ENCODE measurements at regions not wholly inside any gene's neighbourhood (a gene's known extent, or its start where the extent isn't known, plus 50 kb on each side); places are given as distances from the start of the nearest gene placed in this dataset.
"Not testable (repeated sequence)": the region's sequence is repeated elsewhere in the genome, so short reads cannot be mapped to it uniquely, and the experiment has no call there.

DNA sequence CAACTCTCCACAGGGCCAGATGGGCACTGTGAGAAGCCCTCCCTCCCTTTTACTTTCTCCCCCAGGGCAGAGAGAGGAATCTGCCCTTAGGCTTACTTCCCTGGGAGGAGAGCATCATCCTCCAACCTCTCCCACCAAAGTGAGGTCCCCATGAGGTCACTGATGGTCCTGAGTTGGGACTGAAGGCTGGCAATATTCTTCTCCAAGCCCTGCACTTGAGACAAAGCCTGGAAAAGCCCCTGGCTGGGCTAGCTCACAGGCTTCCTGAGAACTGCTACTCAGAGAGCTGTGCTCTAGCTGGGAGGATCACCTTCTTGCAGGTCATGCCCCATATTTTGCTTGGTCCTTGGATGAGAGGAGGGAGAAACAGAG lies 110.0 kb upstream of the MEF2A start:
- no peak for DNase-seq (ENCODE audit: low spot score)

DNA sequence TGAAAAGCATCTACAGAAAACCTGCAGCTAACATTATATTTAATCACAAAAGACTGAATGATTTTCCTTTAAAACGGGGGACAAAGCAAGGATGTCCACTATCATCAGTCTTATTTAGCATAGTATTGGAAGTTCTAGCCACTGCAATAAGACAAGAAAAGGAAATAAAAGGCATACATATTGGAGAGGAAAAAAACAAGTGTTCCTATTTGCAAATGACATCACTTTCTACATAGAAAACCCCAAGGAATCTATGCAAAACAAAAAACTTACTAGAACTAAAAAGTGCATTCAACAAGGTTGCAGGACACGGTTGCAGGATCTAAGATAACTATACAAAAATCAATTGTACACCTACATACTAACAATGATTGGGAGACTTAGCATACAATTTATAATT lies 101.6 kb upstream of the MEF2A start:
- no peak for DNase-seq (ENCODE audit: low spot score)

DNA sequence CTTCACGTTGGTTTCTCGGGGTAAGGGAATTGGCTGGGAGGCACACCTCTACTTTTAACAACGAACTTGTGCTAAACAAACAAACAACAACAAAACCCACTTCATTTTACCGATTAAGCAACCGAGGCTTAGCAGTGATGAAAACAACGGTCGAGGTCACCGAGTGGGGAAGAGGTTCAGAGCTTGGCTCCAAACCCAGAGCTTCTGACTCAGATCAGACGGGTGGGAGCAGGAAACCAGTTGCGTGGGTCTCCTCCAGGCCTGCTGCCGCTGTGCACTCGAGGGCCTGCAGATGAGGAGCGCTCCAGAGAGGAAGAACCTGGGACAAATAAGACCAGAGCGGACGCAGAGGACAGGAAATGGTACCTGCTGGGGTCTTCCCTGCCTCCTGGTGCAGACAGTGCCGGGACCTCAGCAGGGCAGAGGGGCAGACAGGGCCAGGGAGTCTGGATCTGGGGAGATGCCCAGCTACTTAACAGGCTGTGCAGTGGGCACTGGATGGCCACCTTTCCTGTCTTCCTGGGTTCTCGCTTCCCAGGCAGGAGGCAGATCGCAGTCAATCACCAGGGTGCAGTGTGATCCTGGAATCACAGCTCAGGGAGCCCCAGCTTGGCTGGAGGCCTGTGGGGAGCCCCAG lies 99.0 kb upstream of the MEF2A start:
- no peak for DNase-seq (ENCODE audit: low spot score)

DNA sequence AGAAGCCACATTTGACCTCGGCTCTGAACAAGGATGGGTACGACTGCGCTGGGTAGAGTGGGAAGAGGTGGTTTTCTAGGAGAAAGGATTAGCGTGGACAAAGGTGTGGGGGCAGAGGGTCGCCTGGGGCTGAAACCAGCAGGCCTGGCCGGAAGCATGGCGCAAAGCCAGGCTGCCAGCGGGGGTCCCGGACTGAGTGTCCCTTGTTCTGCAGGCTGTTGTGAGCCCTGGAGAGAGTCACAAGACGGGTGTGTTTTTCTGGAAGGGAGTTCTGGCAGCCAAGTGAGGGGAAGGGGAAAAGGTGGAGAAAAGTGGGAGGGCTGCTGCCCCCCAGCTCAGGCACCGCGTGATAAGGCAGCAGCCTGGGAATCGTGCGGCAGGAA lies 98.5 kb upstream of the MEF2A start:
- no peak for DNase-seq (ENCODE audit: low spot score)

DNA sequence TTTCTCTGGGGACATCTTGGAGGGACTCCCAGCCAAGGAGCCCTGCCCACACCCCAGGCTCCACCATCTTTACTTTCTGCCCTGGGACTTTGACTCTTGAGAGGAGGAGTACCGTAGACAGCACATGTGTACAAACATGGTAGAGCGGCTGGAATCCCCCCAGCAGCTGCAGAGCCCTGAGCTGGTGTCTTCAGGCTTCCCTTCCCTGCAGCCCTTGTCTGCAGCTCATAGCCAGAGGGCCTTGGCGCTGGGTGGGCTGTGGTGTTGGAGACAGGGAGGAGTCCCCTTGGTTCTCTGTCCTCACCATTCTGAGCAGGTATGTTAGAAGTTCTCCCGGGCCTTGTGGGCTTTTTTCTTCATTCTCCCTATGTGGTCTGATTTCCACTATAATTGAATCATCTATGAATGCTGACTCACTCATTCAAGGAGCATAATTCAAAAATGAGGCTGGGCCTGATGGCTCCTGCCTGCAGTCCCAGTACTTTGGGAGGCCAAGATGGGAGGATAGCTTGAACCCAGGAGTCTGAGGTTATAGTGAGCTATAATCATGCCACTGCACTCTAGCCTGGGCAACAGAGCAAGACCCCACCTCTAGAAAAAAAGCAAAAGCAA lies 97.8 kb upstream of the MEF2A start:
- no peak for DNase-seq (ENCODE audit: low spot score)

DNA sequence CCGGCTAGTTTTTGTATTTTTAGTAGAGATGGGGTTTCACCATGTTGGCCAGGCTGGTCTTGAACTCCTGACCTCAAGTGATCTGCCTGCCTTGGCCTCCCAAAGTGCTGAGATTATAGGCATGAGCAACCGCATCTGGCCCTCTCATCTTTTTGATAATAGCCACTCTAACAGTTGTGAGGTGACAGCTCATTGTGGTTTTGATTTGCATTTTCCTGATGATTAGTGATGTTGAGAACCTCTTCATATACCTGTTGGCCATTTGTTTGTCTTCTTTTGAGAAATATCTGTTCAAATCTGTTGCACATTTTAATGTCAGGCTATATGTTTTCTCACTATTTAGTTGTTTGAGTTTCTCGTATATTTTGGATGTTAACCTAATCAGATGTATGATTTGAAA lies 95.6 kb upstream of the MEF2A start:
- DNase-seq (ENCODE audit: low spot score), result not testable (repeated sequence)

DNA sequence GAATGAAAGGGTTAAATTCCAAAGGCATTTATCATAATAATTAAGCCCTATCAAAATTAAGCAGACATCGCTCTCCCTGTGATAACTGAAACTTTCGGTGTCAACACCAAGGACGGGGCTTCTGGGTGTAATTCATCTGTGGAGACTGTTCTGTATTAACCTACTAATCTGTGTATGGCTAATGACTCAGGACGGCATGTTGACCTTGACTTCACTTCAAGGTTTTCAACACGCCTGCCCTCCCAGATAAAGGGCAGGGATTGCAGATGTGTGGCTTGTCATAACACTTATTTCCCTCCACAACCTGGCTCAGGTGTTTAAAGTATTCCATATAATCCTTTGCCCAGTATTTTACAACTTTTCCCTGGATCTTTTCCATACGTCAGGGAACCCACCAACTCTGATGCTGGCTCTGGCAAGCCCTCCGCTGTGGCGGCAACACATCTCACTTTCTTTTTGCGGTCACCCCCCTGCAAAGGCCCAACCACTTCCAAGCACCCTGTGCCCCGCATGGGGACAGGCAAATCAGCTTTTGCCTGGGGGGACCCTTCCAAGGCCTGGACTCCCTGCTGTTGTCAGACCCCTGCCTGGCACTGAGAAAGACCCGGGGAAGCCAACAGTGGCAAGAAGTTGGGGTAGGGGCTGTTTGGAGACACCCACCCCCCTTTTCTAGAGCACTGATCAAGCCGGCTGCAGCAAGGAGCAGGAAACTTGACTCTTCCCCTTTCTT lies 93.2 kb upstream of the MEF2A start:
- DNase-seq (ENCODE audit: low spot score), result no peak

DNA sequence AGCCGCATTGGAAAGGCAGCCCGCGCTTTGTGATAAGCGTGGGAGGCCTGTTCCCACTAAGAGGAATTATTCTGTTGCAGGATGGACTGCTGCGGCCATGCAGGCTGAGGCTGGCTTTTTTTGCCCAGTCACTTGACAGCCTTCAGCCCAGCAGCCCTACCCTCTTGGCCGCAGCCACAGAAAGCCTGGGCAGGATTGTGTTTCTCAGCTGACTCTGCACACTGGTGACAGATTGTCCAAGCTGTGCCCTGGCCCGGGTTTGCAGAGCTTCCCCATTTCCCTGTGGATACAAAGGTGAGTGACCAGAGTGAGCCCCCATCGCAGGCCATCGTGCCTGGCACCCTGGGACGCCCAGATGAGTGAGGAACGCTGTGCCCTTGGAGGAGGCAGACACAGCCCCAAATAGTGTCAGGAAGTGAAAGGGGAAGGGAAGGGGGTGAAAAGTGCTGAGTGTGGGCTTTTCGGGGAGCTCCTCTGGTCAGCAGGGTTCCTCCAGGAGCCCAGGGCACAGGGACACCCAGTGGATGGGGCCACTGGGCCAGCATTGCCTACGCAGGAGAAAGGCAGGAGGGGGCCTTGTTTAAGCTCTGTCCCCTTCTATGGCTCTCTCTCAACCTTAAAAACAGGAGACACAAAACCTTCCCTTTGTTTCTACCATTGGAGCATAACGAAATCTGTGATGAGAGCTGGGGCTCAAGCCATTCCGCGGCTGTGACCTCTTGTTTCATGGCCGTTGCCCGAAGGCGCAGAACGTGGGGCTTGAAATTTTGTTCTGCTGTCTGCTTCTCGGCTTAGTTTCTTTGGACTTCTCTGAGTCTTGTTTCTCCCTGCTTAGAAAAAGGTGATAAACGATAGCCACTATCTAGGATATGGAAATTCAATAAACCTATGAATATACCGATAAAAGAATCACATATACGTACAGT lies 91.5 kb upstream of the MEF2A start:
- DNase-seq (ENCODE audit: low spot score), result no peak

DNA sequence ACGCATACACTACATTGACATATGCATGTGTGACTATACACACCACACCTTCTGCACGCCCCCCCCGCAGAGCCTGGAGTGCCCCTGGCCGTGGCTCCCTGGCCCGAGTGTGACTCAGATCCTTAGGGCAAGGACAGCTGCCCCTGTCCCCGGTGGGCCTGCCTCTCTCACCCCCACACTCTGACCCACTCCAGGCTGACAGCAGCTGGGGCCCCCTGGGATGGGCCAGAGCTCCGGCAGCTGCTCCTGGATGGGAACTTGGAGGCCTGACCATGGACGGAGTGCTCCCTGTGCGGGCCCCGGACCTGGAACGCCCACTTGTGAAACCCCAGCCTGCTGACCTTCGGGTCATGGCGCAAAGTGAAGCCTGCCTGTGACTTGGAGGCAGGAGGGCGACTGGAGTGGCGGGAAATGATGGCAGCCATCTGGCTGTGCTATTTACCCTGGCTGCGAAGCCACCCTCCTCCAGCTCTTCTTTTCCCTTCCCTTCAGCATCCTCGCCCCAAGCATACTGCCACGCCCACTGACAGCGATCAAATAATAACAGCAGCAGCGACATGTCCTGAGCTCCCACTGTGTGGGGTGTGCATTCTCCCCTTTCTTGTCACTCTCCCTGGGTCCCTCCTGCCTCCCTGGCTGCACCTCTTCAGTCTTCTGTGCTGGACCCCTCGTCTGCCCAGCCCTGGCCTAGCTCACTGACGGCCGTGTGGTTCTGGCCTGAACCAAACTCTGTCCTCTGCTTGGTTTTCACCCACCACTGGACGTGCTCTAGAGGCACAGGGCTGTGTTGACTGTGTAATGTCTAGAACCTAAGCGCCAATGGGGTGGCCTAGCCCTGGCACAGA lies 90.7 kb upstream of the MEF2A start:
- no peak for DNase-seq (ENCODE audit: low spot score)

DNA sequence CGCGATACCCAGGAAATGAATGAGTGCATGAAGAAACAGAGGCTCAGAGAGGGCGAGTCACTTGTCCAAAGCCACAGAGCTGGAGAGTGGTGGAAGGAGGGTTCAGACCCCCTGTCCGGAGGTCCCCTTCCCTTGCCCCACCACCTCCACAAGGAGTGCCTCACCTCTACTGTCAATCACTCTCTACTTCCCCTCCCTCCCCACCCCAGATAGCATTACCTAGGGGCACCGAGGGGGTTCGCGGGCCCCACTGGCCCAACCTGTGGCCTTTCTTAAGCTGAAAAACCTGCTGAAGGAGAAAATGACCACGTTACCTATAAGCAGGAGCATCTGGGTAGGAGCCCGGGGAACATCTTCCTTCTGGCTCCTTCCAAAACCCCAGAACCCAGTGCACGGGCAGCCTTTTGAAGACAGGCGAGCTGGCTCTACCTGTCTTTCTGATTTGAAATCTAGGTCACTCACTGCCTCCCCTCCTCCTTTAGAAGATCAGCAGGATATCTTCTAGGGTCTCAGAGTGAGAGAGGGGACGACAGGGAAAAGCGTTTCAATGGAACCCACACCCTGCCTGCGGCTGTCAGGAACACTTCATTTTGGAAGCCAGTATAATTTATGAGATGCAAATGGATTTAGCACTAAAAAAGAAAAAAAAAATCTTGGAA lies 89.9 kb upstream of the MEF2A start:
- DNase-seq (ENCODE audit: low spot score), result no peak

DNA sequence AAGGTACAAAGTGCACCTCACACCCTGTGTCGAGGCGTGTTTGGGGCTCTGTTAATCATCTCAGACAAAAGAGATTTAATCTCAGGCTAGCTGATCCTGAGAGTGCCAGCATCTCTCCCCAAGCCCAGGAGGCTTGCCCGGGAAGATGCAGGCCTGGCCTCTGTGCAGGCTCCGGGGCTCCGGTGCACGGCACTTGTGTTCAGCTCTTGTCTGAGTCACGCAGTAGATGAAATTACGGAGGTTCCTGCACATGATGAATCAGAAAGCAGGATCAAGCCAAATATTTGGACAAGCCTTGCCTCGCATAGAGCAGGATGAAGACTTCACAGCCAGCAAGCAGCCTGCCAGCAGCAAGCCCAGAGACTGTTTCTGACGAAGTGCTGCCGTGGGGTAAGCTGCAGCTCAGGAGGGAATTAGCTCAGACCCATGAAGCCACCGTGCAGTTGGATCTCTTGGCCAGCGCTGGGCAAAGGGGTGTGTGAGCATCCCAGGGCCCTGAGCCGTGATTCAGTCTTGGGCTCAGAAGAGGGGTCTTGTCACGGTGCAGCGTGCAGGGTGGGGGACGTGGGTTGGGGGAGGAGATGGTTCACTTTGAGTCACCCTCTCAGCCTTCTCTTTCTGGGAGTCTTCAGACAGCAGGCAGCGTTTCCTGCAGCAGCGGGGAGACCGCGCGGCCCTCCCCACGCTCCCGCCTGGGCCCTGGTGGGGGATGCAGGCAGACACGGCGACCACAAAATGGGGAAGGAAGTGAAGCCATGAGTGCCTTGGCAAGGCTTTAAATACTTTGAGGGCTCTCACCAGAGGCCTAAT lies 89.2 kb upstream of the MEF2A start:
- peak; percentile 15 for DNase-seq (ENCODE audit: low spot score)

DNA sequence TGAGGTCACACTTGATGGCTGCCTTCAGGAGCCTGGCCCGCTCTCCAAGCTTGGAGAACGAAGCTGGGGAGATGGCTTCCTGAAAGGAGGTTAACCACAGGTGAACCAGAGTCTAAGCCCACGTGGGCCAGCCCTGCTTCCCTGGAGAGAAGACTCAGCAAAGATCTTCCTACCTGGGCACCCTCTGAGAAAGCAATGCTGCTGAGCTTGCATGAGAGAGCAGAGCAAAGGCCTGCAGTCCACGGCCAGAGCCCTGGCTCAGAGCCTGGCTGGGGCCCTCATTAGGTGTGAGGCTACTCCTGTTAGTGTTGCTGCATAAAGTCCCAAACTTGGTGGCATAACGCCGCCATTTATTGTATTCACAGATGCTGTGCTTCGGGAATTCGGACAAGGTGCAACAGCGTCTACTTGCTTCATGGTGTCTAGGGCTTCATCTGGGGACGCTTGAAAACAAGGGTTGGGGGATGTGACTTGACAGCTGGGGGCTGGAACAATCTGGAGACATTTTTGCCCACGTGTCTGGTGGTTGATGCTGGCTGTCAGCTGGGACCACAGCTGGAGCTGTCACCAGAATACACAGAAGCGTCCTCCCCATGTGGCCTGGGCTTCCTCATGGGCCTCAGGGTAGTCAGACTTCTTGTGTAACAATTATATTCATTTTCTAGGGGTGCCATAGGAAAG lies 87.9 kb upstream of the MEF2A start:
- no peak for DNase-seq (ENCODE audit: low spot score)

DNA sequence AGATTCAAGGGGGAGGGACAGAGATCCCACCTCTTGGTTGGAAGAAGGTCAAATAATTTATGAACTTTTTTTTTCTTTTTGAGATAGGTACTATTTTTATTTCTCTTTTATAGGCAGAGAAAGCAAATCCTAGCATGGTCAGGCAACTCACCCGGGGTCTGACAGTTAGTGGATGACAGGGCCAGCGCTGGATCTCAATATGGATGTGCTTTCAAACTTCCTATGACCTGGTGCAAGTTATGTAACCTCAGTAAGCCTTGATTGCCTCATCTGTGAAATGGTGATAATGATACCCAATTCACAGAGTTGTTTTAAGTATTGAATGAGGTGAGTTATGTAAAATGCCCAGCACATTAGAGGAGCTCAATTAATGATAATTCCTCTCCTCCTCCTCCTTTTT lies 86.8 kb upstream of the MEF2A start:
- no peak for DNase-seq (ENCODE audit: low spot score)

DNA sequence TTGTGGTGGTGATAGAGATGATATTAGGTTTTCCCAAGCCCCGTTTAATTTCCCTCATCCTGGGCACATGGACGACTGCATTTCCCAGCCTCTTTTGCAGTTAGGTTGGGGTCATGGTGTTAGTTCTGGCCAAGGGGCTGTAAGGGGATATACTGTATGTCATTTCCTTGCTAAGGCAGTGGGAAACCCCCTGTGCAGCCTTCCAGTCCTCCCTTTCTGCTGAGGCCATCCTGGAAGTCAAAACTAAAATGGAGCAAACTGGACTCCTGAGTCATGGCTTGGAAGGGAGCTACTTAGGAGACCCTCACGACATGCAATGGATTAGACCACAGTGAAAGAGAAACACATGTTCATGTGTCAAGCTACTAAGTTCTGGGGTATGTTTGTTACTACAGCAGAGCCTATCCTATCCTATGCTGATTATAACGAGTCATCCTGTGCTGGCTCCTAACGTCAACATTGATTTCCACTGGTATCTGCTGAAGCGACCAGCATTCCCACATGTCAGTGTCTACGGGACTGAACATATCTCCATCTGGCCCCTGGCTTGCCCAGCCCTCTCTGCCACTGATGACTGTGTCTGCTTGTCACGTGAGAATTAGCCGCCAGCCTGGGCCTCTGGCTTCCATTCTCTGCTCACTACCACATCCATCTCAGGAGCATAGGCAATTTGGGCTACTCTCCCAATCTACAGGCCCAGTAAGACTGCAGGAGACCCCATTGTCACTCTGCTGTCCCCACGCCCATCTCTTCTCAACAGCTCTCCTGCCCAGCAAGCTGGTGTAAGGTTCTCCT lies 85.6 kb upstream of the MEF2A start:
- DNase-seq (ENCODE audit: low spot score), result no peak

DNA sequence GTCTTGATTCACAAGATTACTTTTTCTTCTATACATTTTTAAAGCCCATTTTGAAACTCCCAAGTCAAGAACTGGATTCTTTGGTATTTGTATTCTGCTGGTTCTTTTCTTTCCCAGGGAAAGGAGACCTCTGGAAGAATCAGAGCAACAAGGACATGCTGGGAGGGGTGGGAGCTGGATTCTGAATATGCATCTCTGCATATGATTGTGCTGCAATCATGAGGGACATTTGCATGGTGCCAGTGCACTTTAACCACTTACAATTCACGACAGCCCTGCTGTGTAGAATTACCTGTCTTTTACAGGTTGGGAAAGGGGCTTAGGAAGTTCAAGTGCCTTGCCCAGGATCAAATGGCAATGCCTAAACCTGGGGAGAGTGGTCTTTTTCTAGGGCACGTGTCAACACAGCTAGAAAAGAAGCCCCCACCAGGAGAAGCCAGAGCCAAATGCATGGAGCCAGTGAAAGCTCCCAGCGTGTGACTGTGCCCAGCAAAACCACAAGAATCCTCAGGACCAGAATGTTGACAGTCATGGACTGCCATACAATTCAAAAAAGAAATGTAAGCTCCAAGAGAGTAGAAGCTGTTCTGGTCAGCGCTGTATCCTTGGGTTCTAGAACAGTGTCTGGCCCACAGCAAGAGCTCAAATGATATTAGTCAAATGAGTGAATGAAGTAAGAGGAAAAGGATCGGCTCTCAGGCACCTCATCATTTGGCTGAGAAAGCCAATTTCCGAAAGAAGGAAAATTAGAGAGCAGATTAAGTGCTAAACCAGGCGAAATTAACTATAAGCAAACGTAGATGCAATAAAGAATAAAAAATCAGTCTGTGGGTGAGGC lies 84.5 kb upstream of the MEF2A start:
- no peak for DNase-seq (ENCODE audit: low spot score)

DNA sequence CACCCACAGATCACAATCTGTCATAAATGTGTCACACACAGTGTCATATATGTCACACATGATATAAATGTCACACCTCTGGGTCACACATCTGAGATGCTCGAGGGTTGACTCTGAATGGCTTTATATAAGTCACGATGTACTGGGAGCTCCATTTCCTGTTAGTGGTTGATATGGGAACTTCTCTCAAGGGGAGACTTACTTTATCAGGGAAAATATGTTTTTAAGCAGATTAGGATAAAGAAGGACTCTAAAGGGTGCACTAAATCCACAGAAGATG lies 83.9 kb upstream of the MEF2A start:
- DNase-seq (ENCODE audit: low spot score), result no peak

DNA sequence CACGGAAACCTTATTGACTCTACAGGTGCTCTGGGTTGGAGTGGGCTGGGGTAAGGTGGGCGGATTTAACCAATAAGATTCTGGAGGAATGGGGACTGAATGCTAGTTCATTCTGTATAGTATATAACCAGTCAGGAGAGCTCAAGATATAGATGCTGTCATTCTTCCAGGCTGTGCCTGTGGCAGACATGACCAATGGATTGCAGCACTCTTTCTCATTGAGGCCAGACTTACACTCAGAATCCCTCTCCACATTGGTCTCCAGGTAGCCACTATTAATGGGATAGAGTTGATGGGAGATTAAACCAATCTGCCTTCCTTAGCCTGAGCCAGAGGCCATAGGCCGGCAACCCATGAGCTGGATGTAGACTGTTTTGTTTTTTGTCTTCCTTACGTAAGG lies 82.8 kb upstream of the MEF2A start:
- no peak for DNase-seq (ENCODE audit: low spot score)

All from CD4-positive, alpha-beta T cell treated with Interleukin-15 for 4 hours (primary cell).